ENCODE measurements at regions not wholly inside any gene's neighbourhood (a gene's known extent, or its start where the extent isn't known, plus 50 kb on each side); places are given as distances from the start of the nearest gene placed in this dataset.
A peak's percentile ranks its signal among the peaks of the same experiment; 100 is the strongest.

DNA sequence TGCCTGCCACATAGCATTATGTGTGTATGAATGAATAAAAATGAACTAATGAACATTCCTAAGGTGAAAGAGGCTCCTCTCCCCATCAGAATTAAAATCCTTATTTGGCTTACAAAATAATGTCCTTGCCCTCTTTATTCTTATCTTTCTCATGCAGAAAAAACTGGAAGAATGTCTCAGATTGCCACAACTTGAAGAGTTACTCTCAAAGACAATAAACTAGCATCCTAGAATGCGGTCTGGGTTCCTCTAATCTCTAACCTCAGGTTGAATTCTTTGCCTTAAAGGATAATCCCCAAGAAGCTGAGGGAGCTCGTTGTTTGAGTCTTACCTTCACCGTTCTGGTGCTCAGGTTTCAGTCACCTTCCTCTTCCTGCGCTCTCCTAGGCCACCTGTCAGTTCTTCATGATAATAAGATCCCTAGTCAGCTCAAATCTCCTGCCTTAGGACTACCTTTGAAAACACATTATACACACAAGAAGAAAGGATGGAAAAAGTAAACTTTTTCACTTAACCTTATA, 147.1 kb downstream of the PHLDA1 start:
- no peaks in the 10 kb centered on the region for H3K9me3 ChIP-seq
- intact Hi-C loops (cut with DNase I; ENCODE audit: low total_unique reads): no loop called here
- no peaks in the 10 kb centered on the region for H3K27me3 ChIP-seq
- TF ChIP-seq POLR2AphosphoS5 (IDR thresholded peaks at IDR 0.05) (no peak), POLR2A (IDR thresholded peaks at IDR 0.05) (no peak)
- TF ChIP-seq, protein P1, sequence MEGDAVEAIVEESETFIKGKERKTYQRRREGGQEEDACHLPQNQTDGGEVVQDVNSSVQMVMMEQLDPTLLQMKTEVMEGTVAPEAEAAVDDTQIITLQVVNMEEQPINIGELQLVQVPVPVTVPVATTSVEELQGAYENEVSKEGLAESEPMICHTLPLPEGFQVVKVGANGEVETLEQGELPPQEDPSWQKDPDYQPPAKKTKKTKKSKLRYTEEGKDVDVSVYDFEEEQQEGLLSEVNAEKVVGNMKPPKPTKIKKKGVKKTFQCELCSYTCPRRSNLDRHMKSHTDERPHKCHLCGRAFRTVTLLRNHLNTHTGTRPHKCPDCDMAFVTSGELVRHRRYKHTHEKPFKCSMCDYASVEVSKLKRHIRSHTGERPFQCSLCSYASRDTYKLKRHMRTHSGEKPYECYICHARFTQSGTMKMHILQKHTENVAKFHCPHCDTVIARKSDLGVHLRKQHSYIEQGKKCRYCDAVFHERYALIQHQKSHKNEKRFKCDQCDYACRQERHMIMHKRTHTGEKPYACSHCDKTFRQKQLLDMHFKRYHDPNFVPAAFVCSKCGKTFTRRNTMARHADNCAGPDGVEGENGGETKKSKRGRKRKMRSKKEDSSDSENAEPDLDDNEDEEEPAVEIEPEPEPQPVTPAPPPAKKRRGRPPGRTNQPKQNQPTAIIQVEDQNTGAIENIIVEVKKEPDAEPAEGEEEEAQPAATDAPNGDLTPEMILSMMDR (IDR thresholded peaks at IDR 0.05): no peak
- no peaks in the 10 kb centered on the region for H3K36me3 ChIP-seq
- H3K4me3 ChIP-seq: no peak overlapping the region
- DNase-seq (ENCODE audit: low spot score in 2 of 2): no peak
- peaks cover 0 to 6% of the 10 kb centered on the region in 2 donors for H3K4me1 ChIP-seq
- no peak overlapping the region for H3K27ac ChIP-seq

DNA sequence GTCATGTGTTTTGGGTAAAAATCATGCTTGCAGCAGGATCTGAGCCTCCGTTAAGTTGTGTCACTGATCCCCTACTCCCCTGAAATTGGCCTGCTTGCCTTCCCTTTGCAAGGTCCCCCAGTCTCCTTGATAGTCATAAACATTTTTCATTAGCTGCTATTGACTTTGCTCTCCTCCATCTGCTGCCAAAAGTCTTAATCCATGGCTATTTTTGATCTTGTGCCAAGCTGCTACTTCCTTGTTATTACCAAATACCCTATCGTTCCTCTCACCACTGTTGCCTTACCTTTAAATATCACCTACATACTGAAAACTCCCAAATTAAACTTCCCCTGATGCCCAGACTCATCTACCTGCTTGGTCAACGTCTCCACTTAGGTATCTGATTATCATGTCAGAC, 148.3 kb downstream of the PHLDA1 start:
- H3K4me3 ChIP-seq: no peak overlapping the region
- no peaks in the 10 kb centered on the region for H3K9me3 ChIP-seq
- TF ChIP-seq POLR2A (IDR thresholded peaks at IDR 0.05) (no peak), POLR2AphosphoS5 (IDR thresholded peaks at IDR 0.05) (no peak)
- TF ChIP-seq, protein P1 (IDR thresholded peaks at IDR 0.05): no peak
- no peak for DNase-seq (ENCODE audit: low spot score in 2 of 2)
- intact Hi-C loops (cut with DNase I; ENCODE audit: low total_unique reads): no loop called here
- H3K27ac ChIP-seq: no peak overlapping the region
- H3K36me3 ChIP-seq: no peaks in the 10 kb centered on the region
- H3K4me1 ChIP-seq: peaks cover 0 to 6% of the 10 kb centered on the region in 2 donors
- no peaks in the 10 kb centered on the region for H3K27me3 ChIP-seq

DNA sequence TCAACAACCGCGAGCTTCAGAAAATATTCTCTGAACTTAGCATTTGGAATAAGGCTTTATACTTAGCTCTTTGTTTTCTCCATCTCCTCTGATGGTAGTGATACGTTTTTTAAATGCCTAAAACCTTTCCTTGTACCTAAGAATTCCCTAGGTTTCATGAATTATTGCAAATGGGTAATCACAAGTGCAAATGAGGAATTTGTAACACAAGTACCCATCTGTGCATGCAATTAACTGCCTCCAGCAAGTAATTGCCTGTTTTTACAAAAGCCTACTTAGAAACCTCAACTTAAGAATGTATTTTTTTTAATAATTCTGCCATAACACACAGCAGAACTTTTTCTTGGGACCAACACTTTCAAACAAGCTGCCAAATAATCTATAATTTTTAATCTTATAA, 149.2 kb downstream of the PHLDA1 start:
- TF ChIP-seq POLR2AphosphoS5 (IDR thresholded peaks at IDR 0.05) (no peak), POLR2A (IDR thresholded peaks at IDR 0.05) (no peak)
- no peak for DNase-seq (ENCODE audit: low spot score in 2 of 2)
- Histone ChIP-seq H3K4me3 (no peak overlapping the region), H3K27me3 (no peaks in the 10 kb centered on the region), H3K4me1 (peaks cover 0 to 6% of the 10 kb centered on the region in 2 donors), H3K36me3 (no peaks in the 10 kb centered on the region), H3K27ac (no peak overlapping the region), H3K9me3 (no peaks in the 10 kb centered on the region)
- intact Hi-C loops (cut with DNase I; ENCODE audit: low total_unique reads): no loop called here

DNA sequence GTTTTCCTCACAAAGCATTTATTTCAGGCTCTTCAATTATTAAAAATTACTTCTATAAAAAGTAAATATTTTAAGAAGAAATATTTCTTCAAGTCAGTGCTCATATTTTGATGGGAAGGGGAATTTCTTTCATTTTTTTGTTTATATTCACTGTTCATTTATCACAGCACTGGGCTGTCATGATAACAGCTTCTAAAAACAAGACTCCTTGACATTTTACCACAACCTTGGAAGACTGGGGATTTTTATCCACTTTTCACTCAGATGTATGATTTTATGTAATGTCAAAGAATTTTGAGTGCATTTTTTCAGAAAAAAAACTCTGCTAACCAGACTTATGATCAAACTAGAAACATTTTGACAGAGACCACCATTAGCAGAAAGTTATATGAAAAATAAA, 149.7 kb downstream of the PHLDA1 start:
- no peak for DNase-seq (ENCODE audit: low spot score in 2 of 2)
- H3K27ac ChIP-seq: no peak overlapping the region
- intact Hi-C loops (cut with DNase I; ENCODE audit: low total_unique reads): no loop called here
- H3K9me3 ChIP-seq: no peaks in the 10 kb centered on the region
- H3K4me1 ChIP-seq: peaks cover 0 to 6% of the 10 kb centered on the region in 2 donors
- TF ChIP-seq POLR2AphosphoS5 (IDR thresholded peaks at IDR 0.05) (no peak), POLR2A (IDR thresholded peaks at IDR 0.05) (no peak)
- TF ChIP-seq, protein P1 (IDR thresholded peaks at IDR 0.05): no peak
- H3K36me3 ChIP-seq: no peaks in the 10 kb centered on the region
- no peaks in the 10 kb centered on the region for H3K27me3 ChIP-seq
- H3K4me3 ChIP-seq: no peak overlapping the region

DNA sequence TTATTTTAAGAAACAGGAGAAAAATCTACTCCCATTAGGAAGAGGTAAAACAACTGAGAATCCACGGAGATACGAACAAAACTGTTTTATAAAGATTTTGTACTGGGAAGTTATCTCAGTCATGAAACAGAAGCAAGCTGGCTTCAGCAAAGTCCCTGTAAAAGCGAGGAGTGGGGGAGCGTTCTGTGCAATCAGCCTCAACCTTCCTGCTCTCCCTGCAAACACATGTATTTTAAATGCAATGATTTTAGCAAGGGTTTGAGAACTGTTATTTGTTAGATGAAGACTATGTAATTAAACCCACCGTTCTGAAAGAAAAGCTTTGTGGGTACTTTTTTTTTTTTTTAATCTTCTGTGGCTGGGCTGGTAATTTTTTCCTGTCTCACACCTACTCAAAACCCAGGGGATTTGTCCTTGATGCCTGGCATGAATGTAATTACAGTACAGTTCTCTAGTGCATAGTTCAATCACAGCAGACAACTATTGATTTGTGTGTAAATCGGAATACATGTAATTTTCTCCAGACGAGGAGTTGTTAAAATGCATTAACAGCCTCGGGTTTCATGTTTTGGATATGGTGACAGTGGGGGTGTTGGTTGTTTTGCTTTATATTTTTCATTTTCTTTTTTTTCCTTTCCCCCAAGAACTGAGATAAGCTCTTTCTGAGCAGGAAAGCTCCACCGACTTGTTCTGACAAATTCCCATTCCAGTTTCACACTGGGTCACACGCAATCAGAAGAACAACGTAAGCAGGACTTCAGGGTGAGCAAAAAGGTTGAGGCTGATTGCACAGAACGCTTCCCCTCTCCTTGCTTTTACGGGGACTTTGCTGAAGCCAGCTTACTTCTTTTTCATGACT, 153.6 kb downstream of the PHLDA1 start:
- TF ChIP-seq, protein P1 (IDR thresholded peaks at IDR 0.05): no peak
- no peak for TF ChIP-seq POLR2A (IDR thresholded peaks at IDR 0.05)
- no peak for TF ChIP-seq POLR2AphosphoS5 (IDR thresholded peaks at IDR 0.05)
- Histone ChIP-seq H3K27ac (no peak overlapping the region), H3K27me3 (no peaks in the 10 kb centered on the region), H3K4me3 (peak overlapping the region in 1 of 3 donors; percentile 13), H3K9me3 (no peaks in the 10 kb centered on the region), H3K4me1 (peaks cover 0 to 2% of the 10 kb centered on the region in 2 donors), H3K36me3 (no peaks in the 10 kb centered on the region)
- DNase-seq (ENCODE audit: low spot score in 2 of 2): no peak
- intact Hi-C loops (cut with DNase I; ENCODE audit: low total_unique reads): no loop called here

Data from breast epithelium (tissue), 4 donors.